SH-SY5Y (cell line): ENCODE measurements at regions not wholly inside any gene's neighbourhood (a gene's known extent, or its start where the extent isn't known, plus 50 kb on each side); places are given as distances from the start of the nearest gene placed in this dataset.

ENCODE experiments used
- GATA2 ChIP-seq: IDR thresholded peaks from 2 replicates; pipeline ENCODE4 v1.6.1; 2011; ENCODE audit warnings: mild to moderate bottlenecking, low read depth, low read length
- GATA3 ChIP-seq: IDR thresholded peaks from 2 replicates; pipeline ENCODE4 v1.6.1; 2011; ENCODE audit warnings: low read depth, mild to moderate bottlenecking, low read length, moderate library complexity

GRCh38 chr17:74006371-74006770 lies 197.1 kb upstream of the RPL38 start:
- TF ChIP-seq GATA3 (no peak), GATA2 (no peak)
